ENCODE measurements at regions not wholly inside any gene's neighbourhood (a gene's known extent, or its start where the extent isn't known, plus 50 kb on each side); places are given as distances from the start of the nearest gene placed in this dataset.

- no peak overlapping the region for H4K5ac ChIP-seq (ENCODE audit: insufficient read length, low read depth, low read length)
- no peak overlapping the region for H3K27ac ChIP-seq (ENCODE audit: low read depth, low read length)
- TF ChIP-seq GABPA (IDR thresholded peaks at IDR 0.05; ENCODE audit: borderline replicate concordance, insufficient read depth, low read length) (no peak), TBP (IDR thresholded peaks at IDR 0.05; ENCODE audit: low read depth, low read length) (no peak), KDM1A (IDR thresholded peaks at IDR 0.05; ENCODE audit: borderline replicate concordance, low read length) (no peak), PHF8 (conservative IDR thresholded peaks at IDR 0.05; ENCODE audit: low read depth, low read length) (no peak), JUN (IDR thresholded peaks at IDR 0.05; ENCODE audit: low read depth, low read length) (no peak), CTCF (IDR thresholded peaks at IDR 0.05; ENCODE audit: control extremely low read depth in 1 of 3, insufficient read depth in 1 of 3, low read depth in 1 of 3, low read length in 3 of 3) (peak in 1 of 3 experiments; percentile 13; a peak in 1 of 4 replicates), RAD21 (IDR thresholded peaks at IDR 0.05 in 1 of 2, conservative IDR thresholded peaks at IDR 0.05 in 1 of 2; ENCODE audit: low read depth in 2 of 2, low read length in 2 of 2) (peak in 1 of 2 experiments; percentile 22; a peak in 1 of 4 replicates), FOSL1 (IDR thresholded peaks at IDR 0.05; ENCODE audit: insufficient read depth, low read depth, low read length) (no peak), TAF7 (optimal IDR thresholded peaks at IDR 0.05; ENCODE audit: borderline replicate concordance, low read depth, low read length) (no peak), POLR2A (IDR thresholded peaks at IDR 0.05; ENCODE audit: control extremely low read depth in 1 of 2, low read depth in 2 of 2, low read length in 2 of 2) (no peak)
- DNase-seq (ENCODE audit: low read depth in 1 of 2, low spot score in 2 of 2) (no peak), FAIRE-seq (no peak)
- no peak overlapping the region for H2BK5ac ChIP-seq (ENCODE audit: low read depth, low read length)
- no peak overlapping the region for H3K18ac ChIP-seq (ENCODE audit: extremely low read depth, low read length)
- ChIA-PET POLR2A (ENCODE audit: partially characterized antibody) (no interaction called here), CTCF (ENCODE audit: partially characterized antibody) (interaction anchor here (1.1 to 1.5 kb wide), 3 partner anchors 16 to 113 kb away, joined by 3 to 4 read pairs (median 3); no protein-coding TSS in a partner anchor)
- no peak overlapping the region for H2BK15ac ChIP-seq (ENCODE audit: low read length)
- H3K23ac ChIP-seq (ENCODE audit: insufficient read length) = no peak overlapping the region
- no peaks in the 10 kb centered on the region for H3K79me2 ChIP-seq (ENCODE audit: control insufficient read depth in 1 of 2, insufficient read depth in 2 of 2, low read length in 2 of 2)
- H3K9me3 ChIP-seq (ENCODE audit: insufficient read depth in 2 of 2, low read depth in 1 of 2, low read length in 1 of 2) = peaks cover 13 to 20% of the 10 kb centered on the region in 2 experiments; a peak in 3 of 4 replicates
- H2AK5ac ChIP-seq (ENCODE audit: low read depth, low read length) = no peak overlapping the region
- no peak overlapping the region for H4K8ac ChIP-seq (ENCODE audit: extremely low read depth, insufficient read depth, low read length)
- H3K4me2 ChIP-seq (ENCODE audit: insufficient read depth in 1 of 2, low read depth in 2 of 2, low read length in 2 of 2) = no peak overlapping the region
- H3K9ac ChIP-seq (replicated peaks in 1 of 4; ENCODE audit: extremely low read depth in 1 of 4, low read depth in 3 of 4, low read length in 3 of 4) = no peak overlapping the region
- H2BK12ac ChIP-seq (ENCODE audit: low read depth, low read length) = no peak overlapping the region
- no peak overlapping the region for H2BK120ac ChIP-seq (replicated peaks; ENCODE audit: low read depth, low read length)
- peaks cover 0 to 4% (median 3%) of the 10 kb centered on the region in 4 experiments; a peak in 2 of 7 replicates for H3K4me1 ChIP-seq (replicated peaks in 1 of 4; ENCODE audit: control insufficient read depth in 3 of 4, insufficient read depth in 4 of 4, low read length in 3 of 4)
- no peak overlapping the region for H3K14ac ChIP-seq (ENCODE audit: insufficient read length)
- H4K20me1 ChIP-seq (replicated peaks in 1 of 2; ENCODE audit: control insufficient read depth in 1 of 2, insufficient read depth in 2 of 2, low read length in 2 of 2) = peaks cover 0 to 4% of the 10 kb centered on the region in 2 experiments
- H4K91ac ChIP-seq (replicated peaks; ENCODE audit: insufficient read length, low read length) = no peak overlapping the region
- H3K79me1 ChIP-seq (ENCODE audit: low read depth, low read length) = peaks cover 3% of the 10 kb centered on the region; the same call in 1 of the 2 replicates
- H3K56ac ChIP-seq (replicated peaks; ENCODE audit: insufficient read length, low read depth, low read length) = no peak overlapping the region
- H3K4ac ChIP-seq (replicated peaks; ENCODE audit: insufficient read length, low read depth, low read length) = no peak overlapping the region
- H3K27me3 ChIP-seq (replicated peaks in 1 of 4; ENCODE audit: control insufficient read depth in 3 of 4, extremely low read depth in 1 of 4, insufficient read depth in 3 of 4, low read length in 3 of 4) = no peaks in the 10 kb centered on the region
- no peak overlapping the region for H2BK20ac ChIP-seq (ENCODE audit: low read length)
- H2AFZ ChIP-seq (ENCODE audit: low read length) = no peak overlapping the region
- WGBS, 2 experiments (ENCODE audit: extremely low coverage in 1 of 2, insufficient coverage in 1 of 2, insufficient read length in 1 of 2, insufficient replicate concordance in 2 of 2, low coverage in 1 of 2, low lambda C conversion rate in 2 of 2, missing lambda C conversion rate in 1 of 2) = 90% methylated on average over 8 of the region's 8 CpGs; no CpG with 5 or more reads in 1 of the 2 experiments
- H3K36me3 ChIP-seq (ENCODE audit: control insufficient read depth in 2 of 4, insufficient read depth in 4 of 4, low read length in 3 of 4) = no peaks in the 10 kb centered on the region
- H3K4me3 ChIP-seq (ENCODE audit: extremely low read depth in 1 of 4, insufficient read depth in 2 of 4, low read depth in 3 of 4, low read length in 4 of 4) = no peak overlapping the region
- no peaks in the 10 kb centered on the region for H3K23me2 ChIP-seq (ENCODE audit: low read depth, low read length)
Measured at GRCh38 chr12:111138016-111138415, 217.6 kb upstream of the MYL2 start.
